ENCODE measurements at regions not wholly inside any gene's neighbourhood (a gene's known extent, or its start where the extent isn't known, plus 50 kb on each side); places are given as distances from the start of the nearest gene placed in this dataset.

DNA sequence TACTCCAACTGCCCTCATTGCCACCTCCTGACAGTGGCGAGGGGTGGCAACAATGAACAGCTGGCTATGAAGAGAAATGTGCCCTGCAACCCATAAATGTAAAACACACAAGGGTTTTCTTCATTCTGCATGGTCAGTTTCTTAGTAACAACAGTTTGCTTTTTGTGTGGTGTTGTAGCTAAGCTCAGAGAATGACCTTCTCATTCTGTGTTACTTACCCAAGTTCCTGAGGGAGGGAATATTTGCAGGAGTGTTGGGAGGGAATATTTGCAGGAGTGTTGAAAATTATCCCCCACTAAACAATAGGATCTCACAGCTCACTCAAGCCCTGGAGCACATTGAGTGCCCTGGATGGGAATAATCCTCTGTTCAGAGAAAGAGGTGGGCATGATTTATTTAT, 456.4 kb upstream of the CDH4 start:
- Mint-ChIP-seq H3K4me3 (no peak overlapping the region), H3K4me1 (no peaks in the 10 kb centered on the region)

GRCh38 chr20:60800185-60800584, 451.9 kb upstream of the CDH4 start:
- Mint-ChIP-seq H3K27ac (ENCODE audit: low read depth) (no peak overlapping the region), H3K27me3 (peaks cover 9% of the 10 kb centered on the region), H3K4me3 (no peak overlapping the region), H3K36me3 (ENCODE audit: insufficient read depth) (peaks cover 2% of the 10 kb centered on the region), H3K9me3 (peaks cover 5% of the 10 kb centered on the region), H3K4me1 (no peaks in the 10 kb centered on the region)
- ATAC-seq (replicated peaks; ENCODE audit: extremely low read depth, poor library complexity, severe bottlenecking) (no peak), DNase-seq (ENCODE audit: low spot score in 2 of 2) (no peak)

More for the DNA sequence above, 456.4 kb upstream of the CDH4 start:
- DNase-seq (ENCODE audit: low spot score in 2 of 2) (no peak), ATAC-seq (replicated peaks; ENCODE audit: extremely low read depth, poor library complexity, severe bottlenecking) (no peak)
- Mint-ChIP-seq H3K9me3 (peaks cover 5% of the 10 kb centered on the region), H3K27me3 (peaks cover 9% of the 10 kb centered on the region), H3K27ac (ENCODE audit: low read depth) (no peak overlapping the region), H3K36me3 (ENCODE audit: insufficient read depth) (peaks cover 2% of the 10 kb centered on the region)

GRCh38 chr20:60802676-60803075, 449.4 kb upstream of the CDH4 start:
- no peak overlapping the region for H3K27ac Mint-ChIP-seq (ENCODE audit: low read depth)
- DNase-seq (ENCODE audit: low spot score in 2 of 2) (no peak), ATAC-seq (replicated peaks; ENCODE audit: extremely low read depth, poor library complexity, severe bottlenecking) (no peak)
- H3K36me3 Mint-ChIP-seq (ENCODE audit: insufficient read depth): peaks cover under 1% of the 10 kb centered on the region
- no peak overlapping the region for H3K4me3 Mint-ChIP-seq
- H3K27me3 Mint-ChIP-seq: peaks cover 5% of the 10 kb centered on the region
- H3K9me3 Mint-ChIP-seq: peaks cover 3% of the 10 kb centered on the region
- H3K4me1 Mint-ChIP-seq: no peaks in the 10 kb centered on the region

DNA sequence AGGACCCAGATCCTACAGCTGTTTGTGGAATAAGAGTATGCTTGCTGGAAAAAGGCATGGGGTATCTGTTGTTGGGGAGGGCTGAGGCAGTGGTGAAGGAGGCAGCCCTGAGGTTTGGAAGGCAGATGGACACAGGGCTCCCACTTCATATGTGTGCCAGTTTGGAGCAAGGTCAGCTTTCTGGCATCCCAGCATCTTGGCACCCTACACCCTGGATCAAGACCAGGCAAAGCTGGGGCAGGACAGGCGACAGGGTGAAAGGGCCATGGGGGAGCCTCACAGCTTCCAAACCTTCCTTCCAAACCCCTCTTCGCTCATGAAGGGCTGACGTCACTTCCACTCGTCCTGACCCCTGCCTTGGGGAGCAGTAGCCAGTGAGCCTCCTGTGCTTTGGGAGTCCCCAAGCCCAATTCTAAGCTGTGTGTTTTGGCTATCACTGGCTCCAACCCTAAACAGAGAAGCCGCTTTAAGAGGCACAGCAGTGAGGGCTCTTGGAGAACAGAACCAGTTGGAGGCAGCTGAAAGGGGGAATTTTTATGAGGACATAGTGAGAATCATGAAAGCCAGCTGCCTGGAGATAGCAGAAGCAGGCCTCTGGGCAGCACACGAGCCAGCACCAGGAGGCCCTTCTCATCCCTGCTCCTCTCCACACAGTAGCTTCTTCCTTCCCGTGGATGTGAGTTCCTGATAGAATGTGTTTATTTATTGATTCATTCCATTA, 448.6 kb upstream of the CDH4 start:
- Mint-ChIP-seq H3K4me1 (no peaks in the 10 kb centered on the region), H3K36me3 (ENCODE audit: insufficient read depth) (no peaks in the 10 kb centered on the region), H3K27me3 (no peaks in the 10 kb centered on the region), H3K4me3 (no peak overlapping the region), H3K27ac (ENCODE audit: low read depth) (no peak overlapping the region), H3K9me3 (no peaks in the 10 kb centered on the region)
- ATAC-seq (replicated peaks; ENCODE audit: extremely low read depth, poor library complexity, severe bottlenecking) (no peak), DNase-seq (ENCODE audit: low spot score in 2 of 2) (no peak)

DNA sequence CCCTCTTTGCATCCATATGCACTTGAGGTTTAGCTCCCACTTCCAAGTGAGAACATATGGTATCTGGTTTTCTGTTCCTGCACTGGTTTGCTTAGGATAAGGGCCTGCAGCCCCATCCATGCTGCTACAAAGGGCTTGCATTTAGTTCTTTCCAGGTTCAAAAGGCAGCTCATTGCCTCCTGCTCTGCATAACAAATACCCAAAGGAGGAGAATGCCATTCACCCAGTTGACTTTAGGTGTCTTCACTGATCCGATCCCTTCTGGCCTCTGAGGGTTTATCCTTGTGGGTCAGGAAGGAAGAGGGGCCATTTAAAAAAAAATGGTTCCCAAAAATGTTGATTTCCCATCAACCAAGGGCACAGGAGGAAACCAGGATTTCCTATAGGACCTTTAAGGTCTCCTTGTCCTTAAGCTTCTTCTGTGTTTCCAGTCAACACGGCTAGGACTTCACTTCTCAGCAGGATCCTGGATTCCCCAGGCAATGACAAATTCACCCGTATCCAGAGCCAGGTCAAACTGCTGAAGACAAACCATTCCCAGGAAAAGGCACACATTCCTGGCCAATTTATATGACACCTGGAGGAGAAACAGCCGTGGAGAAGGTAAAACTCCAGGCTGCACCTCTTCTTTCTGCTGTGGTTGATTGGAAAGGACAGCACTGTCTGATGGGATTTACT, 447.7 kb upstream of the CDH4 start:
- H3K4me3 Mint-ChIP-seq: no peak overlapping the region
- H3K4me1 Mint-ChIP-seq: no peaks in the 10 kb centered on the region
- H3K27ac Mint-ChIP-seq (ENCODE audit: low read depth): no peak overlapping the region
- H3K27me3 Mint-ChIP-seq: no peaks in the 10 kb centered on the region
- ATAC-seq (replicated peaks; ENCODE audit: extremely low read depth, poor library complexity, severe bottlenecking): no peak
- no peaks in the 10 kb centered on the region for H3K9me3 Mint-ChIP-seq
- no peak for DNase-seq (ENCODE audit: low spot score in 2 of 2)
- H3K36me3 Mint-ChIP-seq (ENCODE audit: insufficient read depth): no peaks in the 10 kb centered on the region

DNA sequence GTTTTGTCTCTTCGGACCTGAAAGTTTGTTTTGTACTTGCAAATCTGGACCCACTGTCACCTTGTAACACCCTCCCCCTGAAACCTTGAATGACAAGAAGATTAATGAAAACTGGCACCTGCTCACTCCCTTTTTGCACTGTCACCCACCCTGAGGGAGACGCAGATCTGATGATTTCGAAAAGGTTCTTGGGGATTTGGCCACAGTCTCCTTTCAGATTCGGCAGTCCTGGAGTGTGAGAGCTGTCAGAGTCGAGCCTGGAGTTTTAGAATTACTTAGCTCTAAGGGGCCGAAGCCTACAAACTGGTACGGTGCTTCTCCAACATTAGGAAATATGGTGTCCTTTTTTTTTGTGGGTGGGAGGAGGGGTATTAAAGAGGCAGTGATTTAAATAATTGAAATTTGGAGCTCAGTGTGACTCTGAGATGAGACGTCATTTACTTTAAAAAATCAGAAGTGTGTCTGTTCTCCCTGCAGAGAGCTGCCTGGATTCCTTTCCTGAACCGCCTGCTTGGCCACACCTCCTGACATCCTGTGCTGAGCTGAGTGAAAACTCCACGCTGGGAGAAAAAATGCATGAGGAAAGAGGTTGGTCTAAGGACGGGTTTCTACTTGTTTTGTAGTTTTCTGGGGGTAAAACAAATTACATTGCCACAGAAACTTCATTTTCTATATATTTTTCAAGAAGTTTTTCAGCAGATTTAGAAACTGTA, 447.0 kb upstream of the CDH4 start:
- ATAC-seq (replicated peaks; ENCODE audit: extremely low read depth, poor library complexity, severe bottlenecking) (no peak), DNase-seq (ENCODE audit: low spot score in 2 of 2) (no peak)
- Mint-ChIP-seq H3K4me3 (no peak overlapping the region), H3K36me3 (ENCODE audit: insufficient read depth) (no peaks in the 10 kb centered on the region), H3K4me1 (no peaks in the 10 kb centered on the region), H3K9me3 (no peaks in the 10 kb centered on the region), H3K27me3 (no peaks in the 10 kb centered on the region), H3K27ac (ENCODE audit: low read depth) (no peak overlapping the region)

DNA sequence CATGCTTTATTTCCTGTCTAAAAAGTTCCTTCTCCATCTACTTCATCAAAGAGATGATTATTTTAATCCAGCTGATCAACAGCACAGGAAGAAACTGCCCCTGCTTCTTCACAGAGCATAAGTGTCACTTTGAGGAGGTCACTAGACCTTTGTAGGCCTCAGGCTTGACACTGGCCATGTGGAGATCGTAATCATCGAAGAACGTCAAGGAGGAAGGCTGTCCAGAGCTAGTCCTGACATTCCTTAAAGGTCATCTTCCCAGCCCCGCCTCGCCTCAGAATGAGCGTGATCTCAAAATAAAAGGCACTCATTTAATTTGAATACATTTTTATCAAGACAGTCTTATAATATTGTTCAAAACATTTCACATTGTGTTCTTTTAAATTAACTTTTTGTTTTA, 445.7 kb upstream of the CDH4 start:
- ATAC-seq (replicated peaks; ENCODE audit: extremely low read depth, poor library complexity, severe bottlenecking): no peak
- no peak for DNase-seq (ENCODE audit: low spot score in 2 of 2)
- Mint-ChIP-seq H3K4me1 (no peaks in the 10 kb centered on the region), H3K4me3 (no peak overlapping the region), H3K27me3 (no peaks in the 10 kb centered on the region), H3K27ac (ENCODE audit: low read depth) (no peak overlapping the region), H3K9me3 (no peaks in the 10 kb centered on the region), H3K36me3 (ENCODE audit: insufficient read depth) (no peaks in the 10 kb centered on the region)

DNA sequence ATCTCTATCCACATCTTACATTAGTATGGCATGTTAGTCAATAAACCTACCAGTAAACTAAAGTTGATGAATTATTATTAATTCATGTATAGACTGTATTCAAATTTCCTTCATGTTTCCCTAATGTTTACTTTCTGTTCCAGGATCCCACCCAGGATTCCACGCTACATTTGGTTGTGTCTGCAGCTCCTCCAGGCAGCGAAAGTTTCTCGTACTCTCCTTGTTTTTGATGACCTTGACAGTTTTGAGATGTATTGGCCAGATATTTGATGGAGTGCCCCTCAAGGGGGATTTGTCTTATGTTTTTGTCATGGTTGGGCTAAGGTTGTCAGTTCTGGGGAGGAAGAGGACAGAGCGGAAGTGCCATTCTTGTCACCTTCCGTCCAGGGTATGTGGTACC, 445.2 kb upstream of the CDH4 start:
- Mint-ChIP-seq H3K4me3 (no peak overlapping the region), H3K36me3 (ENCODE audit: insufficient read depth) (no peaks in the 10 kb centered on the region), H3K27ac (ENCODE audit: low read depth) (no peak overlapping the region), H3K27me3 (no peaks in the 10 kb centered on the region), H3K4me1 (no peaks in the 10 kb centered on the region), H3K9me3 (no peaks in the 10 kb centered on the region)
- DNase-seq (ENCODE audit: low spot score in 2 of 2) (no peak), ATAC-seq (replicated peaks; ENCODE audit: extremely low read depth, poor library complexity, severe bottlenecking) (no peak)

DNA sequence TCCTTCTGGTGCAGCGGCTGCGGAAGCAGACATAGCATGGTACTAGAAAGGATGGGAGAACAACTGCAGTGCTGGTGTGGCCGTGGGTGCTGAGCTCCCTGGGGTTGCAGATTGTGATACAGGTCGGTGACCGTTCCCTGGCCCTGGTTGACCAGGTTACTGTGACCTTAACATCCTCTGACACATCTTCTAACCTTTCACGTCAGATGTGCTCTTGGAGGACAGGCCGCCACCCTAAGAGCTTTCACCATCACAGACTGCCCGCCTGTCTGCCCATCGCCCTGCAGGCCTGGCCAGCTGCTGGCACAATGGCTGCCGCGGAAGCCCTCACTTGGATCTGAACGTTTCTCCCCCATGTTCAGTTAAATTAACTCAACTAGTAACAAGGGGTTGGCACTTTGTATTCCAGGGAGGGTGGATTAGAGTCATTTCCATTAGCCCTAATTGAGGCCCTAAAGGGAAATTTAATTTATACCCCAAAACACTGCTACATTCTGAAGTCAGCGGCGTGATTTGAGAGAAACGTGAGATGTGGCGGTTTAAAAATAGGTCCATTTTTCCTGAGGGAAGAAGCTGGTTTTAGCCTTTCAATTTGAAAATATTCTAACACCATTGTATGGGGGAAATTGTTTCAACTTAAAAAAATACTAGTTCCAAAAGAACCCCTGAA, 443.9 kb upstream of the CDH4 start:
- no peaks in the 10 kb centered on the region for H3K4me1 Mint-ChIP-seq
- H3K27me3 Mint-ChIP-seq: no peaks in the 10 kb centered on the region
- DNase-seq (ENCODE audit: low spot score in 2 of 2) (no peak), ATAC-seq (replicated peaks; ENCODE audit: extremely low read depth, poor library complexity, severe bottlenecking) (no peak)
- H3K9me3 Mint-ChIP-seq: peaks cover 6% of the 10 kb centered on the region
- no peaks in the 10 kb centered on the region for H3K36me3 Mint-ChIP-seq (ENCODE audit: insufficient read depth)
- H3K27ac Mint-ChIP-seq (ENCODE audit: low read depth): no peak overlapping the region
- no peak overlapping the region for H3K4me3 Mint-ChIP-seq

DNA sequence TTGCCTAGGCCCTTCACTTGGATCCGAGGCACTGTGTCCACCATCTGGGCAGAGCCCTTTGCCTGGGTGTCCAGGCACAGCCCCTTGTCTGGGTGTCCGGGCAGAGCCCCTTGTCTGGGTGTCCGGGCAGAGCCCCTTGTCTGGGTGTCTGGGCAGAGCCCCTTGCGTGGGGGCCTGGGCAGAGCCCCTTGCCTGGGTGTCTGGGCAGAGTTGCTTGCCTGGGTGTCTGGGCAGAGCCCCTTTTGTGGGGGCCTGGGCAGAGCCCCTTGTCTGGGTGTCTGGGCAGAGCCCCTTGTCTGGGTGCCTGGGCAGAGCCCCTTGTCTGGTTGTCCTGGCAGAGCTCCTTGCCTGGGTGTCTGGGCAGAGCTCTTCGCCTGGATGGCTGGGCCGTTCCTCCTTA, 443.4 kb upstream of the CDH4 start:
- no peaks in the 10 kb centered on the region for H3K36me3 Mint-ChIP-seq (ENCODE audit: insufficient read depth)
- no peak overlapping the region for H3K4me3 Mint-ChIP-seq
- H3K4me1 Mint-ChIP-seq: no peaks in the 10 kb centered on the region
- DNase-seq (ENCODE audit: low spot score in 2 of 2) (no peak), ATAC-seq (replicated peaks; ENCODE audit: extremely low read depth, poor library complexity, severe bottlenecking) (no peak)
- no peak overlapping the region for H3K27ac Mint-ChIP-seq (ENCODE audit: low read depth)
- peaks cover 6% of the 10 kb centered on the region for H3K9me3 Mint-ChIP-seq
- H3K27me3 Mint-ChIP-seq: no peaks in the 10 kb centered on the region

GRCh38 chr20:60810561-60810960, 441.5 kb upstream of the CDH4 start:
- DNase-seq (ENCODE audit: low spot score in 2 of 2): no peak
- Mint-ChIP-seq H3K27me3 (no peaks in the 10 kb centered on the region), H3K27ac (ENCODE audit: low read depth) (no peak overlapping the region), H3K4me1 (no peaks in the 10 kb centered on the region), H3K36me3 (ENCODE audit: insufficient read depth) (no peaks in the 10 kb centered on the region), H3K4me3 (no peak overlapping the region), H3K9me3 (peaks cover 6% of the 10 kb centered on the region)
- ATAC-seq (replicated peaks; ENCODE audit: extremely low read depth, poor library complexity, severe bottlenecking): no peak

DNA sequence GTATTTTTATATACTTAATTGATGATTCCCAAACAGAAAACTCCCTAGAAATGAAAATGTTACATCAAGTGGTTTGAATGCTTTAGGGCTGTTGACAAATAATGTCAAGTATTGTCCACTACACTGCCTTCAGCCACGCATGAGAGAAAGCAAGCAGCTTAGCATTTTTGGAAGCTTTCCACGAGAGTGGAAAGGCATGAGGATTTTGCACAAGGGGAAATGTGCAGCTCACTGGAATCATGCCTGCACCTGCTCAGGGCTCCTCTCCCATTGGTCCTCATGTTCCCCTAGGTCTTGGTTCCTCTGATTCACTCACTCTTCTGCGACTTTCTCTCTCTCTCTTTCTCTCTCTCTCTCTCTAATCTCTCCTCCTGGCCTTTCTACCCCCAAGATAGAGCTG, 439.5 kb upstream of the CDH4 start:
- no peak overlapping the region for H3K27ac Mint-ChIP-seq (ENCODE audit: low read depth)
- no peak for DNase-seq (ENCODE audit: low spot score in 2 of 2)
- H3K4me1 Mint-ChIP-seq: no peaks in the 10 kb centered on the region
- peaks cover 12% of the 10 kb centered on the region for H3K9me3 Mint-ChIP-seq
- ATAC-seq (replicated peaks; ENCODE audit: extremely low read depth, poor library complexity, severe bottlenecking): no peak
- H3K27me3 Mint-ChIP-seq: no peaks in the 10 kb centered on the region
- H3K4me3 Mint-ChIP-seq: no peak overlapping the region
- peaks cover 2% of the 10 kb centered on the region for H3K36me3 Mint-ChIP-seq (ENCODE audit: insufficient read depth)
